DMS153 (cell line): ENCODE measurements at regions not wholly inside any gene's neighbourhood (a gene's known extent, or its start where the extent isn't known, plus 50 kb on each side); places are given as distances from the start of the nearest gene placed in this dataset.

ENCODE experiments used
- DNase-seq: peaks from one replicate; lab custom pipeline; 2025; lab: John Stamatoyannopoulos, UW

DNA sequence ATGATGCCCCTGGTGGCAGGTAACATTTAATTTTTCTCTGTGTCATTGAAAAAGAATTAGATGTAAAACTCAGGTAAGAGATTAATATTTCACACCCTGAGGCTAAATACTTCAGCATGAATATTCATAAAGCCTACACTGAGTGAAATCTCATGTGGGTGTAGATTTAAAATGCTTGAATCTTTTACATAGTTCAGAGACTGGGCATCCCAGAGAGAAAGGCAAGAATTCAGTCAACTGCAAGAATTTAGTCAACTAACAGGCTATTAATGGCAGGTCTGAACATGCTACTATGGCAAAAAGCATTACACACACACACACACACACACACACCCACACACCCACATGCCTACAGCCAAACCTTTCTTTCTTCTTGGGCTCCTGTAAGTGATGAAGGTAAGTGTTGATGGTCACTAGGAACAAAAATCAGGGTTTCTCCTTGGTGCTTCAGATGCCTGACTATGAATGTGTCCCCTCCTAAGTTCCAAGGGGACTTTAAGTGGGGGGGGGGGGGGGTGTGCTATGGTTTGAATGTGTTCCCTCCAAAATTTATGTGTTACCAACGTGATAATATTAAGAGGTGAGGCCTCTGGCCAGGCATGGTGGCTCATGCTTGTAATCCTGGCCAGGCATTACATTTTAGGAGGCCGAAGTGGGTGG lies 63.7 kb upstream of the PSMD7 start:
- DNase-seq = no peak

DNA sequence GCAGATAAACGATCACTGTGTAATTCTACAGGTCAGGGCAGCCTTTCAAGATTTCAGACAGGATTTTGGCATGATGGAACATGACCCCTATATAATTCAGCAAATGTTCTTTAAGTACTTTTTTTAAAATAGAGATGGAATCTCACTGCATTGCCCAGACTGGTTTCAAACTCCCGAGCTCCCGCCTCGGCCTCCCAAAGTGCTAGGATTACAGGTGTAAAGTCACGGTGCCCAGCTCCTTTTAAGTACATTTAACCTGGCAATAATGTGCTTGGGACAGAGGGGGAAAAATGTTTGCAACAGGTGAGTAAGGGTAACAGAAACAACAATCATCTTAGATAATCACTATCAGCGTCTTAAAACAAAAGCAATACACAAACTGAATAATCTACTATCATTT lies 66.5 kb upstream of the PSMD7 start:
- no peak for DNase-seq

- DNase-seq = no peak
These were observed 70.2 kb upstream of the PSMD7 start for GRCh38 chr16:74226338-74226954.

DNA sequence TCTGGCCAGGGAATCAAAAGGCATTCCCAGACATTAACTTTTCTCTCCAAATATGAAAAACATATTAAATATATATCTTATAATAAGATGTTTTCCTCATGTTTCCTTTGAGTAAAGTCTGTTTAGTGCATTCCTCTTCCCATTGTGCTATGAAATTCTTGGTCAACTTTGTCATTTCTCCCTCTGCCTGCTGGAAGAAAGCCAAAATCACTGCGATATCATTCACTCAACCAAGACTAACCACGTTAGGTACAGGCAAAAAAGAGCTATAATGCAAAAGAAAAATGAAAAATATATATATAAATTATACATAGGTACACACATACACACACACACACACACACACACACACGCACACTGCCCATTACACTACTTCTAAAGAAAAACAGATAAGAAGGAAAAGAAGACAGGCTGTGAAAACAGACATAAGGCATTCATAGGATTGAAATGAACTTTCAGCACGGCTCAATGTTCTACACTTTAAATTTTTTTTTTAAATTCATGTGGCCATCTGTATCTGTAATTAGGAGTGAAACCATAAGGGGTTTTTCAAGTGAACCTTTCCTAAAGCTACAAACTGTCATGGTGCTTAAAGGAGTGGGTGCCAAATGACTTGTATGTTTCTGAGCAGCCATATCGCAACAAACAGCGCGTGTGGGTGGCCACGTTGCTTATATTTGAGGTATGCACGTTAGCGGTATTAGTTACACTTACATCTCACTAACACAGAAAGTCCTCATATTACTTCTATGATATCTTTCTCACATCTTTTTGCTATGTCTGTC lies 71.6 kb upstream of the PSMD7 start:
- DNase-seq = no peak

GRCh38 chr16:74221828-74222227 lies 74.8 kb upstream of the PSMD7 start:
- no peak for DNase-seq

DNA sequence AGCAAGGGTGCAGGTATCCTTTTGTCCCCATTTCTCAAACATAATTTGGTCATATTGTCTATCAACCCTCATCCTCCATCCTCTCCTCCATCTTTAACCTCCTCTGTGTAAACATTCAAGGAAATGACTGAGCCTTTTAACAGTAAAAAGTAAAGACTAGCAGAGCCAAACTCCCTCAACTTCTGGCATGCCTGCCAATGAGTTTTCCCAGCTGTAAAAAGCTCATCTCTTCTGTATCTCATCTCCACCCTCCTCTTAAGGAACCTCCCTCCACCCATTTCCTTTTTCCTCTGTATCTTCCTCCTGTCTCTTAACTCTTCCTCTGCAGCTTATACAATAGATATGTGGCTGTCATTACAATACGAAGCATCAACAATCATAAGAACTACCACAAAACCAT lies 76.9 kb upstream of the PSMD7 start:
- DNase-seq = no peak

- DNase-seq = no peak
These were observed 77.7 kb upstream of the PSMD7 start for GRCh38 chr16:74218871-74219270.

- DNase-seq = no peak
These were observed 80.3 kb upstream of the PSMD7 start for GRCh38 chr16:74216319-74216718.

- DNase-seq = no peak
These were observed 81.4 kb upstream of the PSMD7 start for GRCh38 chr16:74215249-74215648.

DNA sequence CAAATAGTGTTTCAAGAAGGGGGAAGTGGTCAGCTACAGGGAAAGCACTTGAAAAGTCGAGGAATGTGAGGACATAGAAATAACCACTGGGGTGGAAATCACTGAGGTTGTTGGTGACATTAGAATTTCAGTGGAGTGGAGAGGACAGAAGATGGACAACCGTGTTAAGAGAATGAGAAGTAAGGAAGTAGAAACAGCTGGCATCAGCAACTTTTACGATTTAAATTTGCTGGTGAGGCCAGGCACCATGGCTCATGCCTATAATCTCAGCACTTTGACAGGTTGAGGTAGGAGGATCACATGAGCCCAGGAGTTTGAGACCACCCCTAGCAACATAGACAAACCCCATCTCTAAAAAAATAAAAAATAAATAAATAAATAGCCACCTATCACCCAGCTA lies 83.2 kb upstream of the PSMD7 start:
- no peak for DNase-seq

- DNase-seq = no peak
These were observed 86.4 kb upstream of the PSMD7 start for GRCh38 chr16:74210245-74210644.

DNA sequence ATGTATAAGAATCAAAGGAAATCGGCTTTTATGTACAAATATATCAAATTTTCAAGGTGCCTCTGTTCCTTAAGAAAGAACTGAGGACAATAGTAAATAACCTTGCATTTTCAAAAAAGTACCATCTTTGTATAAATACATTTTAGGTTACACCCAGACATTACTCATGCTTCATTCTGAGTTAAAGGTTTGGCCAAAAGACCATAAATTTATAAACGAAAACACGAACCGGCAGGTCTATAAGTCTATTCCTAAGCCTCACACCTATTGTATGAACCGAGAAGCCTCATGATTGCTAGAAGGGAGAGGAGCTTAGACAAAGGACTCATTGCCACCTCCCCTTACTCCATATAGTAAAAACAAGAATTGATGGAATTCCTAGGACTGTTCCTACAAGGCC lies 94.6 kb upstream of the PSMD7 start:
- no peak for DNase-seq

DNA sequence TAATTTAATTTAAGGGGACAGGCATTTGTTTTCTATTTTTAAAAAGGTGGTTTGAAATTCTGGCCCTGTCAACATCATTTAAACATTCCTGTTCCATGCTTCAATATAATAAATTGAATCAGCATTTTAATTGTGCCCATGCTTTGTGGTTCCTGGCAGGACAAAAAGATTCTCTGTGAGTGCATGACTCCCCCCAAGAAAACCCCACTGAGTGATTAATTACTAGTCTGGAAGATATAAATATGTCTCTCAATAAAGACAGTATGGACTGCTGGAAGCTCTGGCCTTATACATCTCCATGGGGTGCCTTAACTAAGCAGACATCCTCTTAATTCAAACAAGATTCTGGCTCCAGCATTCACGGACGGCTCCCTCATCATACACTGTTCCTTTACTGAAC lies 95.0 kb upstream of the PSMD7 start:
- DNase-seq = no peak

GRCh38 chr16:74200921-74201320 lies 95.7 kb upstream of the PSMD7 start:
- no peak for DNase-seq

DNA sequence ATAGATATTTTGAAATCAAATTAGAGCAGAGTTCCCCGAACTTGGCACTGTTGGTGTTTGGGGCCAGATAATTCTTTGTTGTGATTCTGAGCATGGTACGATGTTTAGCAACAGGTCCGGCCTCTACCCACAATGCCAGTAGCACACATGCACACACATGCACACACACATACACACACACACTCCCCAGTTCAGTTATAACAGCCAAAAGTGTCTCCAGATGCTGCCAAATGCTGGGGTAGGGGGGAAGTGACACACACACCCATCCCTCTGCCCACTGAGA lies 96.8 kb upstream of the PSMD7 start:
- DNase-seq = no peak

GRCh38 chr16:74199066-74199841 lies 97.4 kb upstream of the PSMD7 start:
- DNase-seq = no peak

- DNase-seq = no peak
These were observed 104.3 kb upstream of the PSMD7 start for GRCh38 chr16:74192281-74192797.

GRCh38 chr16:74190292-74190691 lies 106.3 kb upstream of the PSMD7 start:
- DNase-seq = no peak

DNA sequence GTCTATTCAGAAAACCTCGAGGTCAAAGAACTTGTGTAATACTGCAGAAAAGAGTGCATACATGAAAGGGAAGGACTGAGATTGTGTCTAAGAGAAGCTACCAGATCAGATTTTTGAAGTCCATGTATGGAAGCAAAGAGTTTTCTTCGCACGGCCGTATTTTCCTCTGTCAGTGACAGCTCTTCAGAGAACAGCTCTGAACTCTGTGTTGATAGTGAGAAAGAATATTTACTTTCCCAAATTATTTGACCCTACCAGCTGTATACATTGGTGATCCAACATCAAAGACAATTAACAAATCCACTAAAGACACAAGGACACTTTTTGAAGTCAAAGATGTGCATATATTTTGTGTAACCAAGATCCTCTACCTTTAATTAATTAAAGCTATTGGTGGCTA lies 107.8 kb upstream of the PSMD7 start:
- DNase-seq = no peak

GRCh38 chr16:74186561-74186971 lies 110.0 kb upstream of the PSMD7 start:
- DNase-seq = peak; percentile 99

DNA sequence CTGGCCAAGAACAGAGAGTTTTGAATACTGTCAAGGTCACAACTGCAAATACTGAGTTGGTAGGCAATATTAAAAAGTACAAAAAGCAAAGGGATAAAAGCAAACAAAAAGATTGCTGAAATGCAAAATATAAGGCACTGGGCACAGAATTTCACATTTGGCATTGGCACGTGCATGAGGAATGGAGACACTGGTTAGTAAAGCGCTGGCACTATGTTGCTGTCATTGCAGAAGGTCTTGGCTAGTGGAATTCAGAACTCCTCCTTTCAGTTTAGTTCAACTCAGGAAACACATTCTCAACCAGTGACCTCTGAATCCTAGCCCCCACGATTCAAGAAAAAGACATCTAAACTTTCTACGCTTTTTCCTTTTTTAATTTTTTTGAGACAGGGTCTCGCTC lies 111.8 kb upstream of the PSMD7 start:
- DNase-seq = no peak

DNA sequence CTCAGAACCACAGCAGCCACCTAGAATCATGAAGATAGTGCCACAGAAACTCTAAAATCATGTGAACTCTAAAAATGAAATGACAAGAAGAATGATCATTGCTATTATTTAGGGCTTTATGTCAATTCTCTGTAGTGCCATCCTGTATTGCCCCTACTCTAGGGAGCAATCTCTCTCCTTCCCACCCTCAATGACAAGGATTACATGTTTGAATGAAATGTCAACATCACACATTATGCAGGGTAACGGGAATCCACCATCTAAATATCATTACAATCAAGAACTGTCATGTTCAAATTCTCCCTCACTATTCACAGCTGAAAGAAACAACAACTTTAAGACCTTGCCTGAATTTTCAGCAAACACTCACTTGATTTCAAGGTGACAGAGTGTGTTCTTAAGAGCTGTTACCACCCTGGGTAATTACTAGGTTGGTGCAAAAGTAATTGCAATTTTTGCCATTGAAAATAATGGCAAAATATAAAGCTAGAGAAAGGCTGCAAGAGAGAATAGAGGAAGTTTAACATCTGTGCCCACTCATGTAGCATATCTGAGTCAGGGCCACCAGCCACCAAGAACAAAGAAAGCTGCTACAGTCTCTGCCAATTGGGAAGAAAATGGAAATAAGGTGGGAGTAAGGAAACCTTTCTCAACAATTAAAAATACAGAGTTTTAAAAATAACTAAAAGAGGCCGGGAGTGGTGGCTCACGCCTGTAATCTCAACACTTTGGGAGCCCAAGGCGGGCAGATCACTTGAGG lies 112.8 kb upstream of the PSMD7 start:
- DNase-seq = no peak
